ENCODE measurements at regions not wholly inside any gene's neighbourhood (a gene's known extent, or its start where the extent isn't known, plus 50 kb on each side); places are given as distances from the start of the nearest gene placed in this dataset.

DNA sequence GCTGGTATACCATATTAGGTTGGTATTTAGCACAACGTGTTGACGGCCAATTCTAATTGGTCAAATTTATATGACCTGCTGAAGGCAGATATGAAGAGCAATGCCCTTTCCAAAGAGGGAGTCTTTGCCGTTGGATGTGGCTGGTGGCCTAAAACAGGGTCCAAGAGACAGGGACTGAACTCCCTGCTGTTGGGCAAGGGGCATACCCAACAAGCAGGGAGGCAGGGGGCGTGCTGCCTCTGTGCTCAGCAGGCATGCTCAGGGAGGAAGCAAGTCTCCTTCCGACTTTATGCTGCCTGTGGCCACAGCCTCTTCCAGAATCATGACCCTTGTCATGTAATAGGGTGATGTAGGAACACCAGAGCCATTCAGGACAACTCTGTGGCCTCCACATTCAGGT is 167.7 kb upstream of the NPVF start:
- intact Hi-C loops (cut with DNase I) = no loop called here
- no peaks in the 10 kb centered on the region for H3K36me3 ChIP-seq
- 75 to 83% methylated on average over 5 of the region's 5 CpGs for WGBS, 2 donors
- no peak overlapping the region for H3K27ac ChIP-seq
- no peak for DNase-seq
- no peaks in the 10 kb centered on the region for H3K9me3 ChIP-seq
- TF ChIP-seq POLR2A (IDR thresholded peaks at IDR 0.05) = no peak
- TF ChIP-seq, protein P1, sequence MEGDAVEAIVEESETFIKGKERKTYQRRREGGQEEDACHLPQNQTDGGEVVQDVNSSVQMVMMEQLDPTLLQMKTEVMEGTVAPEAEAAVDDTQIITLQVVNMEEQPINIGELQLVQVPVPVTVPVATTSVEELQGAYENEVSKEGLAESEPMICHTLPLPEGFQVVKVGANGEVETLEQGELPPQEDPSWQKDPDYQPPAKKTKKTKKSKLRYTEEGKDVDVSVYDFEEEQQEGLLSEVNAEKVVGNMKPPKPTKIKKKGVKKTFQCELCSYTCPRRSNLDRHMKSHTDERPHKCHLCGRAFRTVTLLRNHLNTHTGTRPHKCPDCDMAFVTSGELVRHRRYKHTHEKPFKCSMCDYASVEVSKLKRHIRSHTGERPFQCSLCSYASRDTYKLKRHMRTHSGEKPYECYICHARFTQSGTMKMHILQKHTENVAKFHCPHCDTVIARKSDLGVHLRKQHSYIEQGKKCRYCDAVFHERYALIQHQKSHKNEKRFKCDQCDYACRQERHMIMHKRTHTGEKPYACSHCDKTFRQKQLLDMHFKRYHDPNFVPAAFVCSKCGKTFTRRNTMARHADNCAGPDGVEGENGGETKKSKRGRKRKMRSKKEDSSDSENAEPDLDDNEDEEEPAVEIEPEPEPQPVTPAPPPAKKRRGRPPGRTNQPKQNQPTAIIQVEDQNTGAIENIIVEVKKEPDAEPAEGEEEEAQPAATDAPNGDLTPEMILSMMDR (IDR thresholded peaks at IDR 0.05) = no peak
- peaks cover 0 to under 1% (median 0%) of the 10 kb centered on the region in 4 donors for H3K27me3 ChIP-seq
- H3K4me1 ChIP-seq = peaks cover 0 to 16% (median 0%) of the 10 kb centered on the region in 3 donors
- no peak overlapping the region for H3K4me3 ChIP-seq

DNA sequence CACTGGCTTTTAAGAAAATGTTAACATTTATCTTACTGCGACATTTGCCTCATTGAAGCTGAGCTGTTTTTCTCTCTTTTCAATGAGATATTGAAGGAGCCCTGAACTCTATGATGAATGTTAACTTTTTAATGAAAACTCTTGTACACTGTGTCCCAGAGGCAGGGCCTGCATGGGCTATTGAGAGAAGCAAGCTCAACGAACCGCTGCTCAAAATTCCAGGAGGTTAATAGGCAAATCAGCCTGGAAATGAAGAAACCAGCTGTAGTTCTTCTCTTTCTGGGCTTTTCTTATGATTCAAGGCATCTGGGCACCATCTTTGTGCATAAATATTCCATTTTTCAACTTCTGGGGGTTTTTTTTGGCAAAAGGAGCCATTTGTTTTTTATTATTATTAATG is 168.4 kb upstream of the NPVF start:
- H3K36me3 ChIP-seq = no peaks in the 10 kb centered on the region
- H3K4me3 ChIP-seq = no peak overlapping the region
- H3K9me3 ChIP-seq = no peaks in the 10 kb centered on the region
- 73 to 97% methylated on average over 3 of the region's 3 CpGs for WGBS, 2 donors
- H3K4me1 ChIP-seq = peaks cover 0 to 14% (median 0%) of the 10 kb centered on the region in 3 donors
- intact Hi-C loops (cut with DNase I) = no loop called here
- DNase-seq = no peak
- TF ChIP-seq, protein P1 (IDR thresholded peaks at IDR 0.05) = no peak
- no peak for TF ChIP-seq POLR2A (IDR thresholded peaks at IDR 0.05)
- H3K27me3 ChIP-seq = peaks cover 0 to 4% (median 0%) of the 10 kb centered on the region in 4 donors
- no peak overlapping the region for H3K27ac ChIP-seq

DNA sequence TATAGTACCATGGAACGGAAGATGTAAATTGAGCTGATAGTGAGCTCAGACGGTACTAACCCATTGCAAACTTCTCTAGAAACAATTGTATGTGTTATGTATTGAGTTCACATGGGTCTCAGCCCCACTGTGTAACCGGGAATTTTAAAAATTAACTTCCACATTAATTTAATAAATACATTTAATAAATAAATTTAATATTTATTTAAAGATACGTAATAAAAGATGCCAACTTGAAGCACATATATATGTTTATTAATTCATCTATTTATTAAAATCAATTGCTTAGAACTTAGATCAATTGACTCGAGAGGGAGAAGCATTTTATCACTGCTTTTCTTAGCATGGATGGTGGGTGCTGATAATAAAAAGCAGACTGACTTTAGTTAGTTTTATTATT is 170.1 kb upstream of the NPVF start:
- intact Hi-C loops (cut with DNase I) = no loop called here
- Histone ChIP-seq H3K9me3 (no peaks in the 10 kb centered on the region), H3K27ac (no peak overlapping the region), H3K27me3 (peaks cover 0 to 4% (median 0%) of the 10 kb centered on the region in 4 donors), H3K4me3 (no peak overlapping the region), H3K4me1 (no peaks in the 10 kb centered on the region), H3K36me3 (no peaks in the 10 kb centered on the region)
- no peak for DNase-seq
- 80 to 82% methylated on average over 5 of the region's 5 CpGs for WGBS, 2 donors
- TF ChIP-seq, protein P1 (IDR thresholded peaks at IDR 0.05) = no peak
- TF ChIP-seq POLR2A (IDR thresholded peaks at IDR 0.05) = no peak

DNA sequence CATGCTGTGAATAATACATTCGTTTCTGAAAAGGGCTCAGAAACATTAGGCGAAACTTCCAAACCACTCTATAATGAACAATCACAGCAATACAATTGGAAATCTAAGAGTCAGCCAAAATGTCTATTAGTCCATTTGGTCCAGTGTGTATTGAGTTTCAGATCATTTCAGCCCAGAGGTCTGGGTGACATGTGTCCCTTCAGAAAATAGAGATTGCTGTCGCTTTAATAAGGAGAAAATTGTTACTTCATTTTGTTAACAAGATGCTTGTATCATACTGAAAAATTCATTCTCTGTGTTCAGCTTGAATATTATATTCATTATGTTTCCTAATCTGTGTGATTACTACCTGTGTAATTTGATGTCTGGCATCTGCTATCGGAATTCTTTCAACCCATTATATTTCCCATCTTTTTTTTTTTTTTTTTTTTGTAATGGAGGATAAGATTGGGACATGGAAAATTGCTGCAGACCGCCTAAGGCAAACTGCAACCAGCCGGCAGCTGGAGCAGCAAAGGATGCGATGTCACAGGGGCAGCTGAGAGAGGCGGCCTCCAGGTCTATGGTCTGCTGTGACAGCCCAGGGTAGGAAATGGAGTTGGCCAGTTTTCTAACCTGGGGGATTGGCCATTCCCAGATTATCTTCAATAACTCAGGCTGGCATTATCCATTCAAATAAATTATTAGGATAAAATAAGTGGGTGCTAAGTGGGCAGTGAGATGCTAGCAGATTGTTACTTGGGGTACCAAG is 170.9 kb upstream of the NPVF start:
- peaks cover 0 to 4% (median 0%) of the 10 kb centered on the region in 4 donors for H3K27me3 ChIP-seq
- intact Hi-C loops (cut with DNase I) = no loop called here
- no peak overlapping the region for H3K27ac ChIP-seq
- TF ChIP-seq, protein P1 (IDR thresholded peaks at IDR 0.05) = no peak
- TF ChIP-seq POLR2A (IDR thresholded peaks at IDR 0.05) = no peak
- H3K36me3 ChIP-seq = no peaks in the 10 kb centered on the region
- no peaks in the 10 kb centered on the region for H3K9me3 ChIP-seq
- no peaks in the 10 kb centered on the region for H3K4me1 ChIP-seq
- DNase-seq = no peak
- no peak overlapping the region for H3K4me3 ChIP-seq
- 84 to 87% methylated on average over 5 to 6 of the region's 8 CpGs for WGBS, 2 donors

DNA sequence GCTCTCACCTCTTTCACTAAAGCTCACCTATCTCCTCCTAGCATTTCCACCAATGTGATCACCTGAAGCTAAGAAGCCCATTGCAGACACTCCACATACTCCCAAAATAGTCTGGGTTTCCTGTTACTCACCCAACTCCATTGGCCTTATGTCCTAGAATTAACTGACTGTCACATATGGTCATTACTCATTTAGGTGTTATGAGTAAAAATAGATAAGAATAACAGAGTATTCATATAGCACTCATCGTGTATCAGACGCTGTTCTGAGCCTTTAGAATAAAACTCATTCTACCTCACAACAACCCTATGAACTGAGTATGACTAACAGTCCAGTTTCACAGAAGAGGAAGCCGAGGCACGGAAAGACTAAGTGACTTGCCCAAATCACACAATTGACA is 174.2 kb upstream of the NPVF start:
- WGBS, 2 donors = 53 to 59% methylated on average over 4 of the region's 4 CpGs
- Histone ChIP-seq H3K4me1 (no peaks in the 10 kb centered on the region), H3K4me3 (no peak overlapping the region), H3K9me3 (no peaks in the 10 kb centered on the region), H3K27me3 (peaks cover 0 to 4% (median 0%) of the 10 kb centered on the region in 4 donors), H3K27ac (no peak overlapping the region), H3K36me3 (no peaks in the 10 kb centered on the region)
- DNase-seq = no peak
- intact Hi-C loops (cut with DNase I) = no loop called here
- TF ChIP-seq POLR2A (IDR thresholded peaks at IDR 0.05) = no peak
